Sigmoid colon (tissue), 6 donors: ENCODE measurements at regions not wholly inside any gene's neighbourhood (a gene's known extent, or its start where the extent isn't known, plus 50 kb on each side); places are given as distances from the start of the nearest gene placed in this dataset.

Experiments used
- DNase-seq: peaks from one replicate; pipeline ENCODE4 v3.0.0-alpha.2; 2019
- H3K27ac ChIP-seq, 4 donors: fragments of 200-600 bp; sonication (generic); one replicate each; pipeline ENCODE4 v1.5.1; 2016 to 2019; ENCODE audit warnings: mild to moderate bottlenecking in 1 of 4
- H3K27me3 ChIP-seq, 3 donors: fragments of 200-600 bp; sonication (generic); one replicate each; pipeline ENCODE4 v1.5.1; 2019; ENCODE audit warnings: mild to moderate bottlenecking in 1 of 3
- H3K36me3 ChIP-seq, 4 donors: fragments of 200-600 bp; sonication (generic); one replicate each; pipeline ENCODE4 v1.5.1; 2016 to 2019
- H3K4me1 ChIP-seq, 4 donors: fragments of 200-600 bp; sonication (generic); one replicate each; pipeline ENCODE4 v1.5.1; 2017 to 2019
- H3K4me3 ChIP-seq, 4 donors: fragments of 200-600 bp; sonication (generic); one replicate each; pipeline ENCODE4 v1.5.1; 2017 to 2019; ENCODE audit warnings: mild to moderate bottlenecking in 2 of 4, moderate library complexity in 1 of 4
- H3K9me3 ChIP-seq, 4 donors: fragments of 200-600 bp in 3 of 4; sonication (generic) in 3 of 4; one replicate each; pipeline versions ENCODE4 v1.5.1 to v1.6.1; 2013 to 2019
- EP300 ChIP-seq, 4 donors: sonication (generic); formaldehyde crosslinking; IDR thresholded peaks; one replicate each; pipeline ENCODE4 v1.6.1; 2017; ENCODE audit warnings: antibody characterized with exemption in 4 of 4
- POLR2A ChIP-seq, 2 donors: fragments of 450-650 bp; IDR thresholded peaks; one replicate each; pipeline ENCODE4 v1.6.1; 2016; ENCODE audit warnings: antibody characterized with exemption in 2 of 2, mild to moderate bottlenecking in 2 of 2, moderate library complexity in 2 of 2
- POLR2AphosphoS5 ChIP-seq, 4 donors: sonication (generic); formaldehyde crosslinking; IDR thresholded peaks; one replicate each; pipeline ENCODE4 v1.6.1; 2017; ENCODE audit warnings: antibody characterized with exemption in 4 of 4
- WGBS, 2 donors: extraction: QIAGEN DNeasy Blood & Tissue Kit; methylation state at CpG; one replicate each; pipeline ENCODE4 v1.1.7; 2013; 5-methylcytosine and 5-hydroxymethylcytosine counted together
- intact Hi-C: fragments of 100-400 bp; cut with DNase I; formaldehyde crosslinking; loops from one replicate; pipeline ENCODE4 v1.15.1; 2023
- TF ChIP-seq, protein P1 (sequence below), 4 experiments: fragments of 450-650 bp in 3 of 4; fragments of 200-600 bp in 1 of 4; IDR thresholded peaks; one replicate each; pipeline ENCODE4 v1.5.1; 2016 to 2019; ENCODE audit warnings: antibody characterized with exemption in 4 of 4, mild to moderate bottlenecking in 3 of 4, moderate library complexity in 2 of 4
- donor health status: healthy with polysubstance abuse.
- donor health status: healthy.

DNA sequence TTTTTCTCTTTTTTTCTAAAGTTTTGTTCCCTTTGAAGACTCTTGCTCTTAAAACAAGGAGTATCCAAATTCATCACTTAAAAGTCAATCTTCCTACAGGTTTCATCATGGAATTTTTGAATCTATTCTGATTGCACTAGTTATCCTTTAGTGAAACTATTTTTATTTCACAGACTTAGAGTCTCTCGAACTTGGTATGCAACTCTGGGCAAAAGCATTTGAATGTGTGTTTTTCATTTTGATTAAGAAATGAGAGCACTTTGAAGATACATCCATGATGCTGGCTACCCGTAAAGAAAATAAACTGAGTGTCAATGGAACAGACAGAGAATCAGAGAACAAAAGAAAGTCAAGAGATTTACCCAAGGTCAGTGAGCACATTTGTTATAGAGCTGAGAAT lies 586.5 kb downstream of the EPM2A start:
- intact Hi-C loops = no loop called here
- TF ChIP-seq, protein P1, sequence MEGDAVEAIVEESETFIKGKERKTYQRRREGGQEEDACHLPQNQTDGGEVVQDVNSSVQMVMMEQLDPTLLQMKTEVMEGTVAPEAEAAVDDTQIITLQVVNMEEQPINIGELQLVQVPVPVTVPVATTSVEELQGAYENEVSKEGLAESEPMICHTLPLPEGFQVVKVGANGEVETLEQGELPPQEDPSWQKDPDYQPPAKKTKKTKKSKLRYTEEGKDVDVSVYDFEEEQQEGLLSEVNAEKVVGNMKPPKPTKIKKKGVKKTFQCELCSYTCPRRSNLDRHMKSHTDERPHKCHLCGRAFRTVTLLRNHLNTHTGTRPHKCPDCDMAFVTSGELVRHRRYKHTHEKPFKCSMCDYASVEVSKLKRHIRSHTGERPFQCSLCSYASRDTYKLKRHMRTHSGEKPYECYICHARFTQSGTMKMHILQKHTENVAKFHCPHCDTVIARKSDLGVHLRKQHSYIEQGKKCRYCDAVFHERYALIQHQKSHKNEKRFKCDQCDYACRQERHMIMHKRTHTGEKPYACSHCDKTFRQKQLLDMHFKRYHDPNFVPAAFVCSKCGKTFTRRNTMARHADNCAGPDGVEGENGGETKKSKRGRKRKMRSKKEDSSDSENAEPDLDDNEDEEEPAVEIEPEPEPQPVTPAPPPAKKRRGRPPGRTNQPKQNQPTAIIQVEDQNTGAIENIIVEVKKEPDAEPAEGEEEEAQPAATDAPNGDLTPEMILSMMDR (IDR thresholded peaks at IDR 0.05) = no peak
- TF ChIP-seq POLR2AphosphoS5 (IDR thresholded peaks at IDR 0.05) (no peak), EP300 (IDR thresholded peaks at IDR 0.05) (no peak), POLR2A (IDR thresholded peaks at IDR 0.05) (no peak)
- no peak for DNase-seq

DNA sequence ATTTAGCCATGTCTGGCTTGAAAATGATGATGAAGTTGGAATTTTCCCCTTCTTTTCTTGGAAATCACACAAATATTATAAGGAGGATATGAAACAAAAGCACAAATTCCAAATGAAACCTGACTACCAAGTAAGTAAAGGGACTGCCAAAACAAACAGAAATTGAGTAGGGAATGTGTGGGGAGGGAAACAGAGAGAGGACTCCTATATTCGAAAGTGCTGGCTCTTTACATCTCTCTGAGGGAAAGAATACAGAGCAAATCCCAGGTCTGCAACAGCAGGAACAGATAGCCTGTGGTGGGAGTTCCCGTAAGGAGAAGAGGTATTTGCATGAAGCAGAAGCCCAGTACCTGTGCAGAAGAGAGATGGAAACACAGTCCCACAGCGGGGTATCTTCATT lies 583.7 kb downstream of the EPM2A start:
- intact Hi-C loops = loop anchor here (5.0 kb wide), 1 partner anchor 56 kb away; no protein-coding TSS in a partner anchor
- H3K9me3 ChIP-seq = no peaks in the 10 kb centered on the region
- no peaks in the 10 kb centered on the region for H3K27me3 ChIP-seq
- WGBS, 2 donors = 80 to 87% methylated on average over 3 of the region's 3 CpGs
- no peak overlapping the region for H3K4me3 ChIP-seq
- no peak for DNase-seq
- H3K27ac ChIP-seq = no peak overlapping the region
- no peaks in the 10 kb centered on the region for H3K36me3 ChIP-seq
- TF ChIP-seq EP300 (IDR thresholded peaks at IDR 0.05) = no peak
- TF ChIP-seq POLR2A (IDR thresholded peaks at IDR 0.05) = no peak
- TF ChIP-seq, protein P1 (IDR thresholded peaks at IDR 0.05) = no peak
- no peak for TF ChIP-seq POLR2AphosphoS5 (IDR thresholded peaks at IDR 0.05)
- peaks cover 0 to 23% (median 8%) of the 10 kb centered on the region in 4 donors for H3K4me1 ChIP-seq

More for the DNA sequence above, 586.5 kb downstream of the EPM2A start:
- Histone ChIP-seq H3K36me3 (no peaks in the 10 kb centered on the region), H3K27ac (no peak overlapping the region), H3K9me3 (no peaks in the 10 kb centered on the region), H3K4me1 (peaks cover 0 to 23% (median 8%) of the 10 kb centered on the region in 4 donors), H3K4me3 (no peak overlapping the region), H3K27me3 (no peaks in the 10 kb centered on the region)
- whole genome bisulfite sequencing, 2 donors = 74 to 82% methylated on average over 2 of the region's 2 CpGs

DNA sequence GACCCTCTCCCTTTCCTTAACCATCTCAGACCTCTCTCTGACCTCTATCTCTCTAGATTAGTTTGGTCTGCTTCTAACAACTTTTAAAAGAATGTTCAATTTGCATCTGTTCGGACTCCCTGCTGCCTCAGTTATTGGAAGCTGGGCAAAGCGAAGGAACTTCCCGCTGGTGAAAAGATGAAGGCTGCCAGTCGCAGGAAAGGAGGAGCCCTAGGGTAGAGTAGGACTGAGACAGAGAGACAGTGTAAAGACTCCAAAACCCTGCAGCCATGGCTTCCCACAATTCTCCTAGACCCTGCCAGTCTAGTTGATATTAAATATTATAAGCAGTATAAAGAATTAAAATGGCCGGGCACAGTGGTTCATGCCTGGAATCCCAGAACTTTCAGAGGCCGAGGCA lies 581.8 kb downstream of the EPM2A start:
- Histone ChIP-seq H3K36me3 (no peaks in the 10 kb centered on the region), H3K4me1 (peaks cover 0 to 17% (median 8%) of the 10 kb centered on the region in 4 donors), H3K9me3 (peaks cover 0 to 2% (median 0%) of the 10 kb centered on the region in 4 donors), H3K27ac (no peak overlapping the region), H3K27me3 (no peaks in the 10 kb centered on the region), H3K4me3 (no peak overlapping the region)
- WGBS, 2 donors = 90 to 95% methylated on average over 6 of the region's 6 CpGs
- DNase-seq = no peak
- TF ChIP-seq POLR2AphosphoS5 (IDR thresholded peaks at IDR 0.05) = no peak
- no peak for TF ChIP-seq POLR2A (IDR thresholded peaks at IDR 0.05)
- TF ChIP-seq, protein P1 (IDR thresholded peaks at IDR 0.05) = no peak
- TF ChIP-seq EP300 (IDR thresholded peaks at IDR 0.05) = no peak
- intact Hi-C loops = loop anchor here (5.0 kb wide), 1 partner anchor 54 kb away; no protein-coding TSS in a partner anchor

DNA sequence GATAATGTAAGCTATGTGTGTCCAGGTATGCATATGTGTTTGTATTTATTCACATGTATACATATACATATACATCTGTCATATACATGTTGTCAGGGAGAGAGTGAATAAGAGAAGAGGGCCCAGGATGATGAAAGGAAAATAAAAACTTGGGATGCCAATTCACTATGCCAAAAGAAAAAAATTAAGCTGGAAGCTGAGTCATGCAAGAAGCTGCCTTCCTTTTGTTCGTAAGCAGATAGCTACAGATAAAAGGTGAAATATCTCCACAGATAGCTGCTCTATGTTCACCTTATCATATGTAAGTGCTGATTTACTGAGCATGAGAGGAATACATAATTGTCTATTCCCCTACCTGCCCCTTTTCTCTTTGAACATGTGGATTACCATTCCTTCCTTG lies 579.9 kb downstream of the EPM2A start:
- WGBS, 2 donors = 91 to 95% methylated on average over 1 of the region's 1 CpG
- no peak overlapping the region for H3K4me3 ChIP-seq
- H3K27me3 ChIP-seq = no peaks in the 10 kb centered on the region
- no peaks in the 10 kb centered on the region for H3K36me3 ChIP-seq
- TF ChIP-seq, protein P1 (IDR thresholded peaks at IDR 0.05) = no peak
- TF ChIP-seq POLR2A (IDR thresholded peaks at IDR 0.05) = no peak
- TF ChIP-seq POLR2AphosphoS5 (IDR thresholded peaks at IDR 0.05) = no peak
- TF ChIP-seq EP300 (IDR thresholded peaks at IDR 0.05) = no peak
- no peak for DNase-seq
- H3K27ac ChIP-seq = no peak overlapping the region
- H3K9me3 ChIP-seq = peaks cover 0 to 4% (median under 1%) of the 10 kb centered on the region in 4 donors
- H3K4me1 ChIP-seq = no peaks in the 10 kb centered on the region
- intact Hi-C loops = no loop called here
